ENCODE measurements at regions not wholly inside any gene's neighbourhood (a gene's known extent, or its start where the extent isn't known, plus 50 kb on each side); places are given as distances from the start of the nearest gene placed in this dataset.

DNA sequence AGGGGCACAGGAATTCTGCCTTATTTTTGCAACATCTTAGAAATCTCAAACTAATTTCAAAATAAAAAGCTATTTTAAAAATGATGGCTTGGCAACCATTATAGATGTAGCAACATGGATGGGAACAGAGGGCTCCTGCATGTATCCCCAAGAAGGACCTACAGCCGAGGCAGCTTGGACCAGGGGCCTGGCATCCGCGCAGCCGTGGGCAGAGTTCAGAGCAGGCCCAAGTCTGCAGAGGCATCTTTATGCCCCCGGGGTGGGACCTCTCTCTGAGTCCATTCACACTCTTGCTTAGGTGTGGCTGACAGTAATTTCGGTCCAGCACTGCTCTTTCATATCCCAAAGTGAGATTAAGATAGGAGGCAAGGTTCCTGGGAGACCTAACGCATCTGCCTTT, 425.8 kb upstream of the MYT1L start:
- Mint-ChIP-seq H3K36me3 (ENCODE audit: low read depth) (no peaks in the 10 kb centered on the region), H3K27ac (no peak overlapping the region)

DNA sequence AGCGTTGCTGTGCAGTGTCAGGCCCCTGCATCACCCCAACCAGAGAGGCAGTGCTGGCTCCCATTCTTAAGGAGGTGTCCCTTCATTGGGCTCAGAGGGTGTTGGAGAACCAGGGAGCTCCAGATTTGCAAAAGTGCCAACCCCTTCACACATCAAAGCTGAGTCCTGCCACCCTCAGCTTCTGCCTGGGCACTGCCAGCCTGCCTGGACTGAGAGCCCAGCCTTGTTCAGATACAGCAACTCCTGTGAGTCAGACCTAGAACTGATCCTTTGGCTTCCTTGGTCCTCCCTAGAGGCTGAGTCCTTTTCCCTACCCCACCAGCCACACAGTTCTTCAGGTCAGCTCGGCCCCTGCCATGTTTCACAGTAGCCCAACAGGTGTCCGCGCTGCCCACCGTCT, 424.9 kb upstream of the MYT1L start:
- no peaks in the 10 kb centered on the region for H3K27me3 Mint-ChIP-seq
- H3K4me3 Mint-ChIP-seq, result no peak overlapping the region
- no peaks in the 10 kb centered on the region for H3K4me1 Mint-ChIP-seq
- H3K36me3 Mint-ChIP-seq (ENCODE audit: low read depth), result no peaks in the 10 kb centered on the region
- H3K27ac Mint-ChIP-seq, result no peak overlapping the region
- intact Hi-C loops (cut with micrococcal nuclease), result no loop called here
- H3K9me3 Mint-ChIP-seq, result peaks cover 5% of the 10 kb centered on the region
- no peak for DNase-seq

More for the DNA sequence above, 425.8 kb upstream of the MYT1L start:
- no peaks in the 10 kb centered on the region for H3K9me3 Mint-ChIP-seq
- H3K27me3 Mint-ChIP-seq, result no peaks in the 10 kb centered on the region
- no peak overlapping the region for H3K4me3 Mint-ChIP-seq
- DNase-seq, result no peak
- intact Hi-C loops (cut with micrococcal nuclease), result no loop called here
- H3K4me1 Mint-ChIP-seq, result no peaks in the 10 kb centered on the region

DNA sequence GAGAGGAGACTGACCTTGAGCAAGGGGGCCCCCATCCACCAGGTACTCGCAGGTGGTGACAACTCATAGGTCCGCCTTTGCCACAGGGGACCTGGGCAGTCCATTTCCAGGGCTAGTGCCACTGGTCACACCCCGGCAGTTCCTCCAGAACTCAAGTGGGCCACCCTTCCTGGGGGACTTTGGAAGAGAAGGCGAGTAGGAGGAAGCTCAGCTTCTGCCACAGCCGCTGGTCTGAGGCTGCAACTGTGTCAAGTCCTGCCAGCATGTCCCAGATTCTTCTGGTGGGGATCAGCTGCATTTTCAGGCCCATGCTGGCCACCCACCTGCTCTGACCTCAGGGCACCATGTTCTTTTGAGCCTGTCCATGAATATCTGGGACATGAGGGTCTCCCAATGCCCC, 423.9 kb upstream of the MYT1L start:
- peaks cover 11% of the 10 kb centered on the region for H3K9me3 Mint-ChIP-seq
- H3K4me3 Mint-ChIP-seq, result no peak overlapping the region
- intact Hi-C loops (cut with micrococcal nuclease), result no loop called here
- H3K4me1 Mint-ChIP-seq, result no peaks in the 10 kb centered on the region
- no peak overlapping the region for H3K27ac Mint-ChIP-seq
- no peak for DNase-seq
- no peaks in the 10 kb centered on the region for H3K36me3 Mint-ChIP-seq (ENCODE audit: low read depth)
- H3K27me3 Mint-ChIP-seq, result no peaks in the 10 kb centered on the region

DNA sequence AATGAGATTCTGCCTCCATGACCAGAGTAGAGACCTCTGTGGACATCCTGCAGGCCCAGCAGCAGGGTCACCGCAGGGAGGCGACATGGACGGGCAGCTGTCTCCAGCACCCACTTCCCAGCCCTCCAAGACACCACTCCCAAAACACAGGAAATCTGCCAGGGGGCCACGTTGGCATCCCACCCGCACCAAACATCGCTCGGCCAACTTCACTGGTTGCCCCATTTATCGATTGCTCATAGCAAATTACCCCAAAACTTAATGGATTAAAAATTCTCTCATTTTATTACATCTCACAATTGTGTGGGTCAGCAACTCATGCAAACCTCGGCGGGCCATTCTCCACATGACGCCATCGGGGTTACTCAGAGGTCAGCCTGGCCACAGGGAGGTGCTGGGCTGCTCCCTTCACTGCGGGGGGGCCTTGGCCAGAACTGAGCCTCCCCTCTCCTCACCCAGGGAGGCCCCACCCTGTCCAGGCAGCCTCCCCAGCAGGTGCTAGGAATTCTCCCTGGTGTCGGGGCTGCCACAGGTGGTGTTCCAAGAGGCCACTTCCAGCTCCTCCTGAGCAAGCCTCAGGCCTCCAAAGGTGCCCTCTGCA, 420.7 kb upstream of the MYT1L start:
- Mint-ChIP-seq H3K27me3 (no peaks in the 10 kb centered on the region), H3K4me1 (no peaks in the 10 kb centered on the region), H3K36me3 (ENCODE audit: low read depth) (no peaks in the 10 kb centered on the region), H3K9me3 (peaks cover 11% of the 10 kb centered on the region), H3K27ac (no peak overlapping the region), H3K4me3 (no peak overlapping the region)
- intact Hi-C loops (cut with micrococcal nuclease), result no loop called here
- no peak for DNase-seq

DNA sequence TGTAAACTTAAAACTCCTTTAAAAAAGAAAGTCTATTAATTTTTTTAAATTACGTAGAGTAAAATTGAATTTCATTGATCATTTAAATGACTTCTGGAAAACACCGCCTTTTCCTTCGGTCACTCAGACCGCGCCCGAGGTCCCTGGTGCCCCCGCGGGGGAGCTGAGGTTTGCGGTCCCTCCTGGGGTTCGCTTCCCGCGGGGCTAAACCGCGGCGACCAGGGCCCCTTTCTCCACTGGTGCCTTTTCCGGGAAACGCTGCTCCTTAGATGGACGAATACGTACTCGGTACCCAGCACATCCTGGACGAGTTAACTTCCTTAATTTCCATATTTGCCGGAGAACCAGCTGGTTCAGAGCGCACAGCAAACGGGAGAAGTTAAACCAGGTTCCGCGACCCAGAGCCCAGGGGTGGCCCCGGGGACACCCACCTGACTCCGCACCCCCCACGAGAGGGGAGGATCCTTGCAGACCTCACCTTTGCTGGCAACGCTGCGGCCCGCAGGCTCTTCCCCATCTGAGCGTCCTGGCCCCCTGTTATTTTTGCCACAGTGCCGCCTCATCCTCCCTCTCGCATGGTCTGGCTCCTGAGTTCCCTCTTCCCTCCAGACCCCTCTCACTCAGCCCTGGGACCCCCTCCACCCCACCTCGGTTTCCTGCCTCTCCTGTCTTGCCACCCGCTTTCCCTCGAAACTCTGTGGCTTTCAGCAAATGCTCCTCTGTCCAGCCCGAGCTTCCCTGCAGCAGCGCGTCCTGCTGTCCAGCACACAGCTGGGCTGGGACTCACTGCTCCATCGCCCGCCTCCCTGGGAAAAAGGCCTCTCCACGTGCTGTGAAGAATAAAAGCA, 420.0 kb upstream of the MYT1L start:
- Mint-ChIP-seq H3K27ac (no peak overlapping the region), H3K27me3 (no peaks in the 10 kb centered on the region)
- intact Hi-C loops (cut with micrococcal nuclease), result no loop called here

DNA sequence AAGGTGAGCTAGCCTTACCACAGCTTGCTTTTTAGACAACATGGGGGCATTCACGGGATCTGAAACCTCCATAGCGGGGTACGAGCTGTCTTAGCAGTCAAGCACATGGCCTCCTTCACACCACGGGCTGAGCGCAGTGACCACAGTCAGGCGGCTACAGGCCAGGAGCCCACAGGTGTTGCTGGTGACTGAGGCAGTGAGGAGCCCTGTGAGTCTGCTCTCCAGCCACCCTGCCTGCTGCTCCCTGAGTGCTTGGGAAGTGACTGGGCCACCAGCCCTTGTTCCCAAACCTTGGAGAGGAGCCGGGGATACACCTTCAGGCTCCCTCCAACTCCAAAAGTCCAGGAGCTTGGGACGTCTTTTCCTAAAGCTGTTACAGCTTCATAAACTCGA, 418.1 kb upstream of the MYT1L start:
- DNase-seq, result no peak
- H3K27me3 Mint-ChIP-seq, result no peaks in the 10 kb centered on the region
- no peak overlapping the region for H3K27ac Mint-ChIP-seq
- H3K36me3 Mint-ChIP-seq (ENCODE audit: low read depth), result no peaks in the 10 kb centered on the region
- H3K4me3 Mint-ChIP-seq, result no peak overlapping the region
- H3K4me1 Mint-ChIP-seq, result no peaks in the 10 kb centered on the region
- intact Hi-C loops (cut with micrococcal nuclease), result no loop called here
- peaks cover 11% of the 10 kb centered on the region for H3K9me3 Mint-ChIP-seq

More for the DNA sequence above, 420.0 kb upstream of the MYT1L start:
- no peak overlapping the region for H3K4me3 Mint-ChIP-seq
- H3K36me3 Mint-ChIP-seq (ENCODE audit: low read depth), result no peaks in the 10 kb centered on the region
- H3K9me3 Mint-ChIP-seq, result peaks cover 11% of the 10 kb centered on the region
- H3K4me1 Mint-ChIP-seq, result no peaks in the 10 kb centered on the region
- DNase-seq, result no peak

DNA sequence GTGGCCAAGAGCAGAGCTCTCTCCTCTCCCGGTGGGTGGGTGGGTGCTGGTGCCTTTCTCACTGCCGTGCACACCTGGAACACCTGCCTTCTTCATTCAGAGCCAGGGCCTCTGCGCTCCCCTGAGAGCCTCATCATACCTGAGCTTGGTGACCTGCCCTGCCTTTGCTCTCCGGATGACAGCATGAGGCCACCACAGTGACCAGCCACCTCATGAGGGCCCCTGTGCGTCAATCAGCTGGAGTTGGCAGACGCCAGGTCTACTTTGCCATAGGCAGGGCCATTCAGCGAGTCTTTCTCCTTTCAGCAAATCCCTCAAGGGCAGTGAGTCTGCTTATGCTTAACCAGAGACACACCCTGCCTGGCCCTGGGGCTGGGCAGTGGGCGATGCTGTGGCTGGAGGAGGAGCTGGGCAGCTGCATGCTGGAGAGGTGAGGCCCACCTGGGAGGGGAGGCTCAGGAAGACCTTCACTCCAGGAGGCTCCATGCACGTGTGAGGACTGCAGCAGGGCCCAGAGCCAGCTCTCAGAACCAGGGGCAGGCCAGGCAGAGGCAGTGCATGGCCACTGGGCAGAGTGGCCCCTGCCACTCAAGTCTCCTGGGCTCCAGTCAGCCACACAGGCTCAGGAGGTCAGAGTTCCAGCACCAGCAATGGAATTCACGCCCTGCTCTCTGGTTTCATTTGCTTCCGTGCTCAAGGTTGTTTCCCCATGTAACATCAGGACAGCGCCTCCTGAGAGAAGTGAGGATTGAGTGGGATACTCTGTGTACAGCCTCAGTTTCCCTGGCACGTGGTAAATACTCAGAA, 417.5 kb upstream of the MYT1L start:
- H3K4me1 Mint-ChIP-seq, result no peaks in the 10 kb centered on the region
- no peaks in the 10 kb centered on the region for H3K27me3 Mint-ChIP-seq
- peaks cover 11% of the 10 kb centered on the region for H3K9me3 Mint-ChIP-seq
- DNase-seq, result no peak
- intact Hi-C loops (cut with micrococcal nuclease), result no loop called here
- no peaks in the 10 kb centered on the region for H3K36me3 Mint-ChIP-seq (ENCODE audit: low read depth)
- no peak overlapping the region for H3K27ac Mint-ChIP-seq
- H3K4me3 Mint-ChIP-seq, result no peak overlapping the region

DNA sequence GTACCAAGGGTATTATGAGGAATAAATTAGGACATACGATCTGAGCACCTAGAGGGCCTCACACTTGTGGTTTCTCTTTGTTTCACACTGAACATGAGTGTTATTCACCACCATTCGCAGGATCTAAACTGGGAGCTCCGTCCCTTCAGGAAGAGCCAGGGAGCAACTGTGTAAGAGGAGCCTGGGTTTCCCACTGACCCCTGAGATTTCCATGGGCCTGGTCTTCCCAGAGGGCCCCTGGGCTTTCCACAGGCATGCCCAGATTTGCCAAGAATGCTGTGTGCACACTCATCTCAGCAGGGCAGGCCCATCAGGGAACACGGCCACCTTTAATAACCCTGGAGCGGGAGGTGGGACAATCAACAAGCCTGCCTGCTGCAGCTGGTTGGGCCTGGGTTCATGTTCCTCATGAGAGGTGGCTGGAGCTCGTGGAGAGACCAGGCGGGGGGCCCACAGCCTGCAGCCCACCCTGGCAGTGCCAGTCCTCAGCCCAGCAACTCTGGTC, 416.8 kb upstream of the MYT1L start:
- no peaks in the 10 kb centered on the region for H3K4me1 Mint-ChIP-seq
- intact Hi-C loops (cut with micrococcal nuclease), result no loop called here
- H3K4me3 Mint-ChIP-seq, result no peak overlapping the region
- H3K9me3 Mint-ChIP-seq, result peaks cover 11% of the 10 kb centered on the region
- no peaks in the 10 kb centered on the region for H3K27me3 Mint-ChIP-seq
- H3K36me3 Mint-ChIP-seq (ENCODE audit: low read depth), result no peaks in the 10 kb centered on the region
- no peak for DNase-seq
- H3K27ac Mint-ChIP-seq, result no peak overlapping the region

DNA sequence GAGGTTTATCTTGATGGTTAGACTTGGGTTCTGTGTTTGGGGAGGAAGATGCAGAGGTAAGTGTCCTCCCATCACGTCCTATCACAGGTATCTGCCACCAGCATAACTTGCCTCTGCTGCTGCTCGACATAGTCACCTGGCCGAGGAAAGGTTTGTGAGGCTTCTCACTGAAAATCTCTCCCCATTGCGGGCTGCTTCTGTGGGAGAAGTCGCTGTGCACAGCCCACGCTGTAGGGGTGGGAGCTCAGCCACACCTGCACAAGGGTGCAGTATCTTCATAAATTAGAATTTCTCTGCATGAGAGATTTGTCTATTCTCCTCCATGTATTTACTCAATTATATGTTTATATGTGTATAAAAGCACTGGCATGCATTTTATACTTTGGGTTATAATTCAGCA, 415.7 kb upstream of the MYT1L start:
- Mint-ChIP-seq H3K27ac (no peak overlapping the region), H3K36me3 (ENCODE audit: low read depth) (no peaks in the 10 kb centered on the region), H3K4me3 (no peak overlapping the region), H3K9me3 (peaks cover 10% of the 10 kb centered on the region), H3K27me3 (no peaks in the 10 kb centered on the region), H3K4me1 (no peaks in the 10 kb centered on the region)
- no peak for DNase-seq
- intact Hi-C loops (cut with micrococcal nuclease), result no loop called here

DNA sequence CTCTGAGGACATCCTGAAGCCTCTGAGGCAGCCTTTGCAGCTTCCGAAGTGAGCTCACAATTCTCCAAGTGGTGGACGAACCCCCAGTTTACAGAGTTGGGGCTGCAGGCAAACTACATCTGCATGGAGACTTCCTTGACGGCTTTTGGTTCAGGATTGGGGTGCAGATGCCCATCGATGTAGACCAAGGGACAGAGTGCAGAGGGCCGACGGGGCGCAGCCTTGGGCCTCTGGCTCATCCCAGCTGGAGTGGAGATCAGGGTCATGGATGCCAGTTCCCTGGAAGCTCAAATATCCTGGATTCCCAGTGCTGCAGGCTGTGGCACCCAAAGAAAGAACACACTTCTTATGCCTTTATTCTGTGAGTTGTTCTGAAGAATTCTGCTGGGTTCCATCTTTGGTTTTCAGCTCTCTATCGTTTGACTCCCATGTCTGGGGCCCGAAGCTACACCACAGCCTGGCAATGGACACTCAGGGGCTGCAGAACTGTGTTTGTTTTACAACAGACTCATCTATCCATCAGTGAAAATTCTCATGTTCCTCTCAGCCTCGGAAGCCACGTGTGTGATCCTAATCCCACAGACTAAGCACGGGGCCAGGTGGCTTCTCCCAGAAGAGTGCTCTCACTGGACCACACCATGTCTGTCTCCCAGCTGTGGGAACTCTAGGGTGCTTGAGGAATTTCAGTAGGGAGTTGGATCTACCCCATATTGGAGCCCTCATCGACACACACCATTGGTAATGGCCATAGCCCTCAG, 414.1 kb upstream of the MYT1L start:
- H3K9me3 Mint-ChIP-seq, result peaks cover 2% of the 10 kb centered on the region
- no peak overlapping the region for H3K27ac Mint-ChIP-seq
- no peaks in the 10 kb centered on the region for H3K4me1 Mint-ChIP-seq
- no peak overlapping the region for H3K4me3 Mint-ChIP-seq
- no peaks in the 10 kb centered on the region for H3K27me3 Mint-ChIP-seq
- intact Hi-C loops (cut with micrococcal nuclease), result no loop called here
- no peaks in the 10 kb centered on the region for H3K36me3 Mint-ChIP-seq (ENCODE audit: low read depth)
- no peak for DNase-seq

DNA sequence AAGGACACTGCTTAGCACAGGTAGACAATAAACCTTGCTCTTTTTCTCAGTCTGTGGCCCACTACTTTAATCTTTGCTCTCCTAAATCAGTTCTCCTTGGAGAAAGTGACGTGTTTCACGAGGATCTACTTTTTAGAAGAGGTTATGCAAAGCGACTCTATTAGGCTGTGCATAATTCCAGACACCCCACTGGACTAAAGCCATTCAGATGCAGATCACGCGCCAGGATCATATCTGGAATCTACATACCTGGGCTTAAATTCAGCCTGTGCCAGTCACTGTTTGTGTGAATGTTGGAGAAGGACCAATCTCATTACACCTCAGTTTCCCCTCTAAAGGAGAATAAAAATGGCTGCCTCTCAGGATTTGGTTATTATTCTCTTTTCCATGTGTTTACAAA, 413.0 kb upstream of the MYT1L start:
- Mint-ChIP-seq H3K4me3 (no peak overlapping the region), H3K27me3 (no peaks in the 10 kb centered on the region), H3K36me3 (ENCODE audit: low read depth) (no peaks in the 10 kb centered on the region), H3K27ac (no peak overlapping the region), H3K9me3 (no peaks in the 10 kb centered on the region), H3K4me1 (no peaks in the 10 kb centered on the region)
- no peak for DNase-seq
- intact Hi-C loops (cut with micrococcal nuclease), result no loop called here

DNA sequence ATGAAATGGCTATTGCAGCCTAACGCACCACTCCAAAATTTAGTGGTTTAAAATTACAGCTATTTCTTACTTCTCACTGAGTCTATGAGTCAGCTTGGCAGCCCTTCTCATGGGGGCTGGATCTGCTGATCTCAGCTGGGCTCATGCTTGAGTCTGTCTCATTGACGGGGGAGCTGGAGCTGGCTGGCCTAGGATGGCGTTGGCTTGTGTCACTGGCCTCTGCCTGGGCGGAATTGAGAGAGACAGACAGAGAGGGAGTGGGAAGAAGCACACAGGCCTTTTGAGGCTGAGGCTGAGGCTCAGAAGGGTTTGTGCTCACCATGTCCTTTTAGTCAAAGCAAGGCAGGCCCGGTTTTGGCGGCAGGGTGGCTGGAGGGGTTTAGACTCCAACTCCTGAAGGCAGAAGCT, 412.1 kb upstream of the MYT1L start:
- Mint-ChIP-seq H3K27me3 (no peaks in the 10 kb centered on the region), H3K4me1 (no peaks in the 10 kb centered on the region), H3K4me3 (no peak overlapping the region), H3K27ac (no peak overlapping the region), H3K36me3 (ENCODE audit: low read depth) (no peaks in the 10 kb centered on the region), H3K9me3 (no peaks in the 10 kb centered on the region)
- no peak for DNase-seq
- intact Hi-C loops (cut with micrococcal nuclease), result no loop called here

DNA sequence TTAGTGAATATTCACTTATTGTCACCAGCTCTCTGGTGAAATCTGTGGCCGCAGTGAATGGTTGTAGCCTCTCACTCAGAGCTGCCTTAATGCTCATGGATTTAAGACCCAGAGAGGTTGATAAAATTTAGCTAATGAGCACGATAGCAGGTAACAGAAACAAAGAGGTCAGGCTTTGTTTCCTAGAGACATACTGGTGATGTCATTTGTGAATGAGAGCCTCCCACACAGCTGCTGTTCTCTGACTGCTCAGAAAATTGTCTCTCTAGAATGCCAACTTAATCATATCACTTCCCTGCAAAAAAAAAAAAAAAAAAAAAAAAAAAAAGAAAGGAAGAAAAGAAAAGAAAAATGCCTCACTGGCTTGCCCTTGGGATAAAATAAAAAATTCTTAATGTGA, 411.7 kb upstream of the MYT1L start:
- Mint-ChIP-seq H3K4me1 (no peaks in the 10 kb centered on the region), H3K36me3 (ENCODE audit: low read depth) (no peaks in the 10 kb centered on the region), H3K27me3 (no peaks in the 10 kb centered on the region), H3K4me3 (no peak overlapping the region), H3K9me3 (no peaks in the 10 kb centered on the region), H3K27ac (no peak overlapping the region)
- no peak for DNase-seq
- intact Hi-C loops (cut with micrococcal nuclease), result no loop called here
